CD4-positive, alpha-beta T cell (primary cell): ENCODE measurements at regions not wholly inside any gene's neighbourhood (a gene's known extent, or its start where the extent isn't known, plus 50 kb on each side); places are given as distances from the start of the nearest gene placed in this dataset.

Source experiments
- ATAC-seq: fragments of 200-7000 bp; cut with Tn5 transposase; one replicate; pipeline ENCODE4 v1.10.0; 2022; ENCODE audit warnings: mild to moderate bottlenecking; ENCODE audit not compliant: poor library complexity
- CTCF ChIA-PET: fragments of 350-600 bp; sonication (Branson Sonifier 250); formaldehyde crosslinking; loops from one replicate; lab custom pipeline; 2021; ENCODE audit warnings: antibody characterized with exemption, inconsistent platforms; lab: Charles Lee
- POLR2A ChIA-PET: fragments of 350-600 bp; sonication (Branson Sonifier 250); formaldehyde crosslinking; loops from one replicate; lab custom pipeline; 2021; ENCODE audit warnings: antibody characterized with exemption, inconsistent platforms; lab: Charles Lee
- DNase-seq, 14 experiments: peaks; one replicate each; pipeline ENCODE4 v3.0.0-alpha.2; 2013 to 2020; ENCODE audit warnings: mixed read lengths in 2 of 14
- H3K27ac ChIP-seq, 2 donors: one replicate each; pipeline versions ENCODE4 v1.5.1 to v1.7.0; 2013; ENCODE audit warnings: low read length in 2 of 2, low read depth in 1 of 2, mild to moderate bottlenecking in 1 of 2
- H3K27me3 ChIP-seq, 2 experiments: 1 replicate in 1 of 2; 2 replicates in 1 of 2; pipeline versions ENCODE4 v1.6.1 to v1.7.0; 2013; ENCODE audit warnings: low read length in 2 of 2, control low read depth in 1 of 2, mild to moderate bottlenecking in 1 of 2, moderate library complexity in 1 of 2; ENCODE audit not compliant: insufficient read depth in 2 of 2, control insufficient read depth in 1 of 2
- H3K36me3 ChIP-seq: one replicate; pipeline ENCODE4 v1.6.1; 2013; ENCODE audit warnings: low read length, control low read depth; ENCODE audit not compliant: insufficient read depth
- H3K4me1 ChIP-seq: one replicate; pipeline ENCODE4 v1.6.1; 2013; ENCODE audit warnings: low read length, control low read depth; ENCODE audit not compliant: insufficient read depth
- H3K4me3 ChIP-seq: one replicate; pipeline ENCODE4 v1.5.1; 2013; ENCODE audit warnings: mild to moderate bottlenecking, low read length, moderate library complexity
- H3K9me3 ChIP-seq, 2 experiments: 1 replicate in 1 of 2; 2 replicates in 1 of 2; pipeline versions ENCODE4 v1.6.1 to v1.7.0; 2013; ENCODE audit warnings: low read length in 2 of 2, mild to moderate bottlenecking in 2 of 2, control low read depth in 1 of 2, moderate library complexity in 1 of 2; ENCODE audit not compliant: control insufficient read depth in 1 of 2, insufficient read depth in 1 of 2
- H3K27ac Mint-ChIP-seq: one replicate; pipeline ENCODE4 v1.8.0; 2020; ENCODE audit warnings: mixed read lengths
- H3K27me3 Mint-ChIP-seq: one replicate; pipeline ENCODE4 v1.8.0; 2021; ENCODE audit warnings: mixed read lengths
- H3K36me3 Mint-ChIP-seq: one replicate; pipeline ENCODE4 v1.8.0; 2021; ENCODE audit warnings: low read depth, mixed read lengths
- H3K4me1 Mint-ChIP-seq: one replicate; pipeline ENCODE4 v1.8.0; 2021; ENCODE audit warnings: low read depth, mixed read lengths
- H3K4me3 Mint-ChIP-seq: one replicate; pipeline ENCODE4 v1.8.0; 2020; ENCODE audit warnings: mild to moderate bottlenecking, mixed read lengths
- H3K9me3 Mint-ChIP-seq: one replicate; pipeline ENCODE4 v1.8.0; 2020; ENCODE audit warnings: mixed read lengths
- intact Hi-C, 2 experiments: fragments of 100-400 bp; cut with DNase I in 1 of 2; cut with micrococcal nuclease in 1 of 2; formaldehyde crosslinking; loops; one replicate each; pipeline versions ENCODE4 v1.15.1 to v1.9.0; 2023 to 2025; cut with DNase I, micrococcal nuclease
- TF ChIP-seq, protein P1 (sequence below): fragments of 200-600 bp; IDR thresholded peaks from one replicate; pipeline ENCODE4 v1.8.0; 2022; ENCODE audit warnings: antibody characterized with exemption, mild to moderate bottlenecking

DNA sequence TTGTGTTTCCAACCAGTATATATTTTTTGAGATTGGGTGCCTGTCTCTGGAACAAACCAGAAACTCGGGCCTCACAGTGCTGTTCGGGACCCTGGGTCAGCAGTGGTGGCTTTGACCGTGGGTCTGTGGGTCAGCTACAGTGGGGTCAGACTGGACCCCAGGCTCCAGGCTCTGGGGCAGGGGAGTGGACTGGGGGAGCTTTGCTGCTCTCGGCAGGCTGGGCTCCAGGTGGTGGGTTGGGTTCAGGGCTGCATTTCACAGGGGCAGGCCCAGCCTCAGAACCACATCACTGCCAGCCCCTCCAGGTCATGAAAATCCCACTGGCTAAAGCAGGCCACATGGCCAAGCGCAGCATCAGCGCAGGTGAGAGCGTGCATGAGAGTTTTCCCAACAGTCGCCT, 1279.3 kb downstream of the BRD1 start:
- H3K27ac Mint-ChIP-seq, result no peak overlapping the region

DNA sequence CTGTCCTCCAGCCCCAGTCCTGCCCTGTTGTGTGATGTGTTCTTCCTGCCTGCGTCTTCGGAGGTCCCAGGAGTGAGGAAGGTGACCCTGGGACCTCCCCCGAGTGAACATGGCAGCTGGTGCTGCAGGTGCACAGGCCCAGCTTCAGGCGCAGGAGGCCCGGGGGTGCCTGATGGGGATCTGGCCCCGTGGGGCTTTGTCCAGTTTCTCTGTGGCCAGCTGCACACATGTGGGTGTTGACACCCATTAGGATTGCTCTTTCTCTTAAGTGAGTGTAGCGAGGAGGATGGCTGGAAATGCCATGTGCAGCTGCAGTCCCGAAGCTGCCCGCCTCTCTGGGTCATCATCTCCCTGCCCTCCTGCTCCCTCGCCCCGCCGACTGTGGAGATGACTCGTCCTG, 1279.7 kb downstream of the BRD1 start:
- Mint-ChIP-seq H3K27me3 (no peaks in the 10 kb centered on the region), H3K36me3 (no peaks in the 10 kb centered on the region), H3K4me3 (no peak overlapping the region), H3K27ac (no peak overlapping the region), H3K9me3 (no peaks in the 10 kb centered on the region), H3K4me1 (no peaks in the 10 kb centered on the region)
- H3K36me3 ChIP-seq, result no peaks in the 10 kb centered on the region
- intact Hi-C loops, result no loop called here
- ATAC-seq (no peak), DNase-seq (no peak)
- H3K9me3 ChIP-seq, result peaks cover 0 to 16% of the 10 kb centered on the region in 2 experiments
- no peak overlapping the region for H3K4me3 ChIP-seq
- POLR2A ChIA-PET, result no interaction called here
- no peaks in the 10 kb centered on the region for H3K4me1 ChIP-seq
- CTCF ChIA-PET, result no interaction called here
- no peaks in the 10 kb centered on the region for H3K27me3 ChIP-seq
- no peak overlapping the region for H3K27ac ChIP-seq
- TF ChIP-seq, protein P1, sequence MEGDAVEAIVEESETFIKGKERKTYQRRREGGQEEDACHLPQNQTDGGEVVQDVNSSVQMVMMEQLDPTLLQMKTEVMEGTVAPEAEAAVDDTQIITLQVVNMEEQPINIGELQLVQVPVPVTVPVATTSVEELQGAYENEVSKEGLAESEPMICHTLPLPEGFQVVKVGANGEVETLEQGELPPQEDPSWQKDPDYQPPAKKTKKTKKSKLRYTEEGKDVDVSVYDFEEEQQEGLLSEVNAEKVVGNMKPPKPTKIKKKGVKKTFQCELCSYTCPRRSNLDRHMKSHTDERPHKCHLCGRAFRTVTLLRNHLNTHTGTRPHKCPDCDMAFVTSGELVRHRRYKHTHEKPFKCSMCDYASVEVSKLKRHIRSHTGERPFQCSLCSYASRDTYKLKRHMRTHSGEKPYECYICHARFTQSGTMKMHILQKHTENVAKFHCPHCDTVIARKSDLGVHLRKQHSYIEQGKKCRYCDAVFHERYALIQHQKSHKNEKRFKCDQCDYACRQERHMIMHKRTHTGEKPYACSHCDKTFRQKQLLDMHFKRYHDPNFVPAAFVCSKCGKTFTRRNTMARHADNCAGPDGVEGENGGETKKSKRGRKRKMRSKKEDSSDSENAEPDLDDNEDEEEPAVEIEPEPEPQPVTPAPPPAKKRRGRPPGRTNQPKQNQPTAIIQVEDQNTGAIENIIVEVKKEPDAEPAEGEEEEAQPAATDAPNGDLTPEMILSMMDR, result no peak

More for the DNA sequence above, 1279.3 kb downstream of the BRD1 start:
- Histone ChIP-seq H3K4me3 (no peak overlapping the region), H3K36me3 (no peaks in the 10 kb centered on the region), H3K27ac (no peak overlapping the region), H3K4me1 (no peaks in the 10 kb centered on the region), H3K27me3 (no peaks in the 10 kb centered on the region), H3K9me3 (peaks cover 0 to 16% of the 10 kb centered on the region in 2 experiments)
- CTCF ChIA-PET, result no interaction called here
- intact Hi-C loops, result no loop called here
- ATAC-seq (no peak), DNase-seq (no peak)
- no peaks in the 10 kb centered on the region for H3K36me3 Mint-ChIP-seq
- H3K4me1 Mint-ChIP-seq, result no peaks in the 10 kb centered on the region
- no peak overlapping the region for H3K4me3 Mint-ChIP-seq
- POLR2A ChIA-PET, result no interaction called here
- H3K9me3 Mint-ChIP-seq, result no peaks in the 10 kb centered on the region
- TF ChIP-seq, protein P1, result no peak
- H3K27me3 Mint-ChIP-seq, result no peaks in the 10 kb centered on the region

DNA sequence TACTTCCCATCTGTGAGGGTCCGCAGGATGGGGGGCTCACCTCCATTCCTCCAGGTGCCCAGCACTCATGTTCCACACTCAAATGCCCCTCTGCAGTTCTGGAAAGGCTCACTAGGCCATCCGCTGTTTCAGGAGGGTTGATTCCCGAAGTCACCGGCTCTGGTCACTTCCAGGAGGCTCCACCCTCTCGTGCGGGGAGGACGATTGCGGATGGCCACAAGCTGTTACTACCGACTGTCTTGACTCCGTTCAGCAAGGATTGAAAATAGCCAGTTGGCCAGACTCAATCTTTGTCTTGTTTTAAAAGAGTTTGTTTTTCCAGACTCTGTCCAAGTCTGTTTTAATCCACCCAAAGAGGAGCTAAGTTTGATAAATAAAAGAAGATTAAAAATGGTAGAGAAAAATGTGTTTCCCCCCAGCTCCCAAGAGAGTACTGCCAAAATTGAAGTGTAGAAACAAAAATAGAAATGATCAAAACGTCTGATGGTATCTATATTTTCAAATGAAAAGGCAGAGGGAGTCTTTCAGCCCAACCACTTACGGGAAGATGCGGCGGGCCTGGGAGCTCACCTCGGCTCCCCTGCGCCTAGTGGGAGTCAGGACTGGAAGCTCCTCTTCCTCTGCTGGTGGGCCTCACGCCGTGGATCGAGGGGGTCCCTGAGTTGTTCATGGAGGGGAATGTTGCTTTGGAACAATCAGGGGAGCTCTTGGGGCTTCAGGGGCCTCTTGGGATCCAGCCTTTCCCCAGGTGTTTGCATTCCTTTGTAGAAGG, 1280.8 kb downstream of the BRD1 start:
- CTCF ChIA-PET, result no interaction called here

More for the DNA sequence above, 1280.8 kb downstream of the BRD1 start:
- Histone ChIP-seq H3K4me1 (no peaks in the 10 kb centered on the region), H3K36me3 (no peaks in the 10 kb centered on the region), H3K27me3 (no peaks in the 10 kb centered on the region), H3K9me3 (peaks cover 0 to 14% of the 10 kb centered on the region in 2 experiments), H3K27ac (no peak overlapping the region), H3K4me3 (no peak overlapping the region)
- H3K9me3 Mint-ChIP-seq, result no peaks in the 10 kb centered on the region
- no peak overlapping the region for H3K27ac Mint-ChIP-seq
- no peak overlapping the region for H3K4me3 Mint-ChIP-seq
- intact Hi-C loops, result no loop called here
- H3K36me3 Mint-ChIP-seq, result no peaks in the 10 kb centered on the region
- H3K27me3 Mint-ChIP-seq, result no peaks in the 10 kb centered on the region
- no peak for ATAC-seq
- TF ChIP-seq, protein P1, result no peak
- H3K4me1 Mint-ChIP-seq, result no peaks in the 10 kb centered on the region
- POLR2A ChIA-PET, result no interaction called here
- no peak for DNase-seq
